K562 (cell line): ENCODE measurements at regions not wholly inside any gene's neighbourhood (a gene's known extent, or its start where the extent isn't known, plus 50 kb on each side); places are given as distances from the start of the nearest gene placed in this dataset.
A peak's percentile ranks its signal among the peaks of the same experiment; 100 is the strongest.
"Not testable (repeated sequence)": the region's sequence is repeated elsewhere in the genome, so short reads cannot be mapped to it uniquely, and the experiment has no call there.

ENCODE experiments used
- CBFA2T2 ChIP-seq: fragments of 450-650 bp; conservative IDR thresholded peaks from 2 replicates; pipeline ENCODE4 v1.6.1; 2017; ENCODE audit warnings: mild to moderate bottlenecking
- CBFA2T3 ChIP-seq: fragments of 450-650 bp; IDR thresholded peaks from 2 replicates; pipeline ENCODE4 v1.6.1; 2017
- CC2D1A ChIP-seq: fragments of 450-650 bp; IDR thresholded peaks from 2 replicates; pipeline ENCODE4 v1.6.1; 2017; ENCODE audit warnings: mild to moderate bottlenecking
- CCNT2 ChIP-seq: IDR thresholded peaks from 2 replicates; pipeline ENCODE4 v1.6.1; 2011; ENCODE audit warnings: borderline replicate concordance, low read depth, mild to moderate bottlenecking, moderate library complexity, mixed read lengths, low read length; ENCODE audit not compliant: insufficient read length; ENCODE audit errors: extremely low read depth
- DPF2 ChIP-seq: fragments of 450-650 bp; IDR thresholded peaks from 2 replicates; pipeline ENCODE4 v1.6.1; 2016
- EP300 ChIP-seq: IDR thresholded peaks from 2 replicates; pipeline ENCODE4 v1.6.1; 2012; ENCODE audit warnings: low read length, improper control_type of control experiment
- FOSL1 ChIP-seq: fragments of 200-800 bp; sonication (Bioruptor generic); conservative IDR thresholded peaks from 2 replicates; pipeline ENCODE4 v1.6.1; 2016; ENCODE audit warnings: missing genetic modification characterization, missing compliant biosample characterization
- FOXM1 ChIP-seq, 2 experiments: fragments of 450-650 bp in 1 of 2; sonication (generic) in 1 of 2; formaldehyde crosslinking in 1 of 2; IDR thresholded peaks; 2 replicates each; pipeline versions ENCODE4 v1.6.1 to v1.9.0; 2017 to 2022; ENCODE audit warnings: low read depth in 2 of 2, mild to moderate bottlenecking in 2 of 2, missing genetic modification reagents in 1 of 2, moderate library complexity in 1 of 2
- GATA2 ChIP-seq: sonication (generic); formaldehyde crosslinking; IDR thresholded peaks from 2 replicates; pipeline ENCODE4 v1.4.0; 2020; ENCODE audit warnings: mild to moderate bottlenecking, missing genetic modification reagents
- KLF16 ChIP-seq: IDR thresholded peaks from 2 replicates; pipeline ENCODE4 v1.6.1; 2016; ENCODE audit warnings: antibody characterized with exemption
- MAZ ChIP-seq, 2 experiments: fragments of 450-650 bp in 1 of 2; sonication (generic) in 1 of 2; formaldehyde crosslinking; IDR thresholded peaks in 1 of 2; conservative IDR thresholded peaks in 1 of 2; 2 replicates each; pipeline versions ENCODE4 v1.4.0 to v1.5.0; 2020; ENCODE audit warnings: mild to moderate bottlenecking in 1 of 2, missing genetic modification reagents in 1 of 2
- MEIS2 ChIP-seq: fragments of 450-650 bp; IDR thresholded peaks from 2 replicates; pipeline ENCODE4 v1.6.1; 2014; ENCODE audit warnings: mild to moderate bottlenecking; ENCODE audit not compliant: partially characterized antibody
- MTA1 ChIP-seq: fragments of 450-650 bp; IDR thresholded peaks from 2 replicates; pipeline ENCODE4 v1.6.1; 2017; ENCODE audit warnings: borderline replicate concordance
- NCOR1 ChIP-seq: fragments of 450-650 bp; IDR thresholded peaks from 2 replicates; pipeline ENCODE4 v1.6.1; 2016; ENCODE audit warnings: mild to moderate bottlenecking, moderate library complexity
- NFIC ChIP-seq: fragments of 450-650 bp; IDR thresholded peaks from 2 replicates; pipeline ENCODE4 v1.6.1; 2017; ENCODE audit warnings: mild to moderate bottlenecking, inconsistent platforms
- NR4A1 ChIP-seq, 2 experiments: fragments of 250-450 bp in 1 of 2; fragments of 450-650 bp in 1 of 2; sonication (Bioruptor Pico) in 1 of 2; IDR thresholded peaks; 2 replicates each; pipeline versions ENCODE4 v1.4.0 to v1.6.1; 2016 to 2020; ENCODE audit warnings: mild to moderate bottlenecking in 2 of 2, missing compliant biosample characterization in 1 of 2, missing genetic modification characterization in 1 of 2, moderate library complexity in 1 of 2
- PHB2 ChIP-seq: fragments of 450-650 bp; IDR thresholded peaks from 2 replicates; pipeline ENCODE4 v1.6.1; 2017; ENCODE audit warnings: low read depth
- PML ChIP-seq: IDR thresholded peaks from 2 replicates; pipeline ENCODE4 v1.6.1; 2012; ENCODE audit warnings: low read length, inconsistent platforms
- POLR2AphosphoS5 ChIP-seq: IDR thresholded peaks from 2 replicates; pipeline ENCODE4 v1.6.1; 2011; ENCODE audit warnings: mild to moderate bottlenecking, low read depth, low read length, moderate library complexity; ENCODE audit not compliant: control insufficient read depth, insufficient read depth
- RCOR1 ChIP-seq, 2 experiments: IDR thresholded peaks; 2 replicates each; pipeline ENCODE4 v1.6.1; 2012; ENCODE audit warnings: low read depth in 2 of 2, low read length in 2 of 2, borderline replicate concordance in 1 of 2, improper control_type of control experiment in 1 of 2
- SMAD4 ChIP-seq: fragments of 250-450 bp; sonication (Bioruptor Pico); conservative IDR thresholded peaks from 2 replicates; pipeline ENCODE4 v1.8.0; 2021; ENCODE audit warnings: inconsistent platforms, mild to moderate bottlenecking, moderate library complexity
- SMARCA4 ChIP-seq: fragments of 450-650 bp; IDR thresholded peaks from 2 replicates; pipeline ENCODE4 v1.6.1; 2016
- SMARCE1 ChIP-seq: fragments of 450-650 bp; IDR thresholded peaks from 2 replicates; pipeline ENCODE4 v1.7.1; 2016; ENCODE audit warnings: mild to moderate bottlenecking
- STAT5A ChIP-seq: IDR thresholded peaks from 2 replicates; pipeline ENCODE4 v1.6.1; 2012; ENCODE audit warnings: low read length, inconsistent platforms, borderline replicate concordance
- TAL1 ChIP-seq: fragments of 450-650 bp; IDR thresholded peaks from 2 replicates; pipeline ENCODE4 v1.6.1; 2016; ENCODE audit warnings: mild to moderate bottlenecking
- TCF3 ChIP-seq: sonication (generic); formaldehyde crosslinking; IDR thresholded peaks from 2 replicates; pipeline ENCODE4 v1.4.0; 2020; ENCODE audit warnings: mild to moderate bottlenecking, missing genetic modification reagents
- TEAD4 ChIP-seq, 2 experiments: sonication (generic) in 1 of 2; formaldehyde crosslinking in 1 of 2; IDR thresholded peaks; 2 replicates each; pipeline versions ENCODE4 v1.6.1 to v1.8.0; 2012 to 2022; ENCODE audit warnings: borderline replicate concordance in 1 of 2, inconsistent platforms in 1 of 2, low read length in 1 of 2, mild to moderate bottlenecking in 1 of 2, missing genetic modification reagents in 1 of 2
- TRIM24 ChIP-seq, 2 experiments: fragments of 450-650 bp; IDR thresholded peaks; 2 replicates each; pipeline ENCODE4 v1.6.1; 2016
- ZNF197 ChIP-seq: fragments of 200-800 bp; sonication (Bioruptor generic); IDR thresholded peaks from 2 replicates; pipeline ENCODE4 v1.6.1; 2016; ENCODE audit warnings: low read depth, missing genetic modification characterization, missing compliant biosample characterization
- ZNF766 ChIP-seq: fragments of 200-800 bp; sonication (Bioruptor generic); conservative IDR thresholded peaks from 2 replicates; pipeline ENCODE4 v1.6.1; 2016; ENCODE audit warnings: missing genetic modification characterization, missing compliant biosample characterization
- TF ChIP-seq, protein P1 (sequence below): fragments of 200-800 bp; sonication (Bioruptor generic); IDR thresholded peaks from 2 replicates; pipeline ENCODE4 v1.6.1; 2017; ENCODE audit warnings: missing genetic modification characterization, missing compliant biosample characterization

- TF ChIP-seq POLR2AphosphoS5 (0 out of 2 replicates have a peak, but pooled peaks have one; percentile 33), GATA2 (CRISPR knock-in tag) (peak; percentile 9; the same call in 1 of the 2 replicates), SMARCA4 (peak; percentile 47; the same call in 1 of the 2 replicates), STAT5A (peak; percentile 44; the same call in 1 of the 2 replicates), MEIS2 (peak; percentile 20), DPF2 (peak; percentile 59), SMARCE1 (peak; percentile 36; the same call in 1 of the 2 replicates), CCNT2 (peak; percentile 22), FOSL1 (peak; percentile 60; the same call in 1 of the 2 replicates), EP300 (peak; percentile 75), ZNF766 (CRISPR knock-in tag) (peak; percentile 74), CBFA2T2 (peak; percentile 91), TEAD4 (IDR thresholded peaks at IDR 0.05; ENCODE audit: low read length) (peak; percentile 95), PML (peak; percentile 91; the same call in 1 of the 2 replicates), KLF16 (peak; percentile 78), TCF3 (CRISPR knock-in tag) (peak; percentile 78), TRIM24 (IDR thresholded peaks at IDR 0.05) (peak in 1 of 2 experiments; percentile 86; a peak in 2 of 4 replicates), CBFA2T3 (peak; percentile 89), NFIC (peak; percentile 66), PHB2 (peak; percentile 62; the same call in 1 of the 2 replicates), ZNF197 (peak; percentile 82), SMAD4 (0 out of 2 replicates have a peak, but pooled peaks have one; percentile 48), CC2D1A (peak; percentile 82), RCOR1 (IDR thresholded peaks at IDR 0.05; ENCODE audit: borderline replicate concordance in 1 of 2, low read depth in 2 of 2, low read length in 2 of 2) (peak in 1 of 2 experiments; percentile 41; a peak in 1 of 4 replicates), TAL1 (peak; percentile 98), MTA1 (0 out of 2 replicates have a peak, but pooled peaks have one; percentile 45), MAZ (CRISPR knock-in tag; conservative IDR thresholded peaks at IDR 0.05 in 1 of 2, IDR thresholded peaks at IDR 0.05 in 1 of 2) (0 out of 4 replicates have a peak, but pooled peaks of 1 of the 2 experiments have one; percentile 57), NR4A1 (tag; IDR thresholded peaks at IDR 0.05) (peak; percentile 77; the same call in 1 of the 2 replicates), NCOR1 (peak; percentile 89), FOXM1 (IDR thresholded peaks at IDR 0.05; ENCODE audit: low read depth) (peak; percentile 80)
- not testable (repeated sequence) for TF ChIP-seq TEAD4 (CRISPR knock-in tag; IDR thresholded peaks at IDR 0.05; ENCODE audit: borderline replicate concordance); NR4A1 (CRISPR knock-in tag; IDR thresholded peaks at IDR 0.05); FOXM1 (CRISPR knock-in tag; IDR thresholded peaks at IDR 0.05; ENCODE audit: low read depth)
- TF ChIP-seq, protein P1, sequence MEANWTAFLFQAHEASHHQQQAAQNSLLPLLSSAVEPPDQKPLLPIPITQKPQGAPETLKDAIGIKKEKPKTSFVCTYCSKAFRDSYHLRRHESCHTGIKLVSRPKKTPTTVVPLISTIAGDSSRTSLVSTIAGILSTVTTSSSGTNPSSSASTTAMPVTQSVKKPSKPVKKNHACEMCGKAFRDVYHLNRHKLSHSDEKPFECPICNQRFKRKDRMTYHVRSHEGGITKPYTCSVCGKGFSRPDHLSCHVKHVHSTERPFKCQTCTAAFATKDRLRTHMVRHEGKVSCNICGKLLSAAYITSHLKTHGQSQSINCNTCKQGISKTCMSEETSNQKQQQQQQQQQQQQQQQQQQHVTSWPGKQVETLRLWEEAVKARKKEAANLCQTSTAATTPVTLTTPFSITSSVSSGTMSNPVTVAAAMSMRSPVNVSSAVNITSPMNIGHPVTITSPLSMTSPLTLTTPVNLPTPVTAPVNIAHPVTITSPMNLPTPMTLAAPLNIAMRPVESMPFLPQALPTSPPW, result peak; percentile 35; the same call in 1 of the 2 replicates
These were observed 358.4 kb downstream of the FBXW7 start (continued) for GRCh38 chr4:152177538-152177937.
